HT-29 (cell line): ENCODE measurements at regions not wholly inside any gene's neighbourhood (a gene's known extent, or its start where the extent isn't known, plus 50 kb on each side); places are given as distances from the start of the nearest gene placed in this dataset.
"Not testable (repeated sequence)": the region's sequence is repeated elsewhere in the genome, so short reads cannot be mapped to it uniquely, and the experiment has no call there.

ENCODE experiments used
- DNase-seq: peaks from one replicate; pipeline ENCODE4 v3.0.0-alpha.2; 2015; ENCODE audit warnings: low spot score

- DNase-seq = no peak
Observed at GRCh38 chr6:137545073-137545472, 50.9 kb upstream of the OLIG3 start.

- no peak for DNase-seq
Observed at GRCh38 chr6:137547186-137547585, 53.0 kb upstream of the OLIG3 start.

GRCh38 chr6:137547601-137548000, 53.4 kb upstream of the OLIG3 start:
- no peak for DNase-seq

- DNase-seq = no peak
Observed at GRCh38 chr6:137549106-137549505, 54.9 kb upstream of the OLIG3 start.

- no peak for DNase-seq
Observed at GRCh38 chr6:137550535-137550934, 56.3 kb upstream of the OLIG3 start.

- no peak for DNase-seq
Observed at GRCh38 chr6:137552146-137552545, 58.0 kb upstream of the OLIG3 start.

- DNase-seq = no peak
Observed at GRCh38 chr6:137552809-137553208, 58.6 kb upstream of the OLIG3 start.

- DNase-seq = peak; percentile 56
Observed at GRCh38 chr6:137559521-137560183, 65.5 kb upstream of the OLIG3 start.

- DNase-seq = peak; percentile 5
Observed at GRCh38 chr6:137560184-137560563, 66.0 kb upstream of the OLIG3 start.

- DNase-seq = no peak
Observed at GRCh38 chr6:137568067-137568466, 73.9 kb upstream of the OLIG3 start.

GRCh38 chr6:137570393-137570792, 76.2 kb upstream of the OLIG3 start:
- DNase-seq = no peak

GRCh38 chr6:137571854-137572253, 77.7 kb upstream of the OLIG3 start:
- DNase-seq = peak; percentile 72

- no peak for DNase-seq
Observed at GRCh38 chr6:137573739-137574138, 79.5 kb upstream of the OLIG3 start.

GRCh38 chr6:137579612-137580011, 85.4 kb upstream of the OLIG3 start:
- no peak for DNase-seq

GRCh38 chr6:137581019-137581707, 87.0 kb upstream of the OLIG3 start:
- no peak for DNase-seq

GRCh38 chr6:137583519-137583918, 89.3 kb upstream of the OLIG3 start:
- DNase-seq = not testable (repeated sequence)

- peak; percentile 13 for DNase-seq
Observed at GRCh38 chr6:137588472-137588871, 94.3 kb upstream of the OLIG3 start.

GRCh38 chr6:137589067-137589848, 95.1 kb upstream of the OLIG3 start:
- DNase-seq = peak; percentile 58

- no peak for DNase-seq
Observed at GRCh38 chr6:137590684-137591083, 96.5 kb upstream of the OLIG3 start.

GRCh38 chr6:137601471-137601870, 107.3 kb upstream of the OLIG3 start:
- no peak for DNase-seq

- no peak for DNase-seq
Observed at GRCh38 chr6:137602313-137603197, 108.4 kb upstream of the OLIG3 start.

GRCh38 chr6:137610702-137611101, 116.5 kb upstream of the OLIG3 start:
- DNase-seq = no peak
